AG04450 (cell line): ENCODE measurements at regions not wholly inside any gene's neighbourhood (a gene's known extent, or its start where the extent isn't known, plus 50 kb on each side); places are given as distances from the start of the nearest gene placed in this dataset.

Experiments used
- CTCF ChIA-PET: fragments of 300-600, 350-600 bp; formaldehyde crosslinking; extraction: SDS; loops from one replicate; lab custom pipeline; 2022; ENCODE audit warnings: antibody characterized with exemption, inconsistent platforms; lab: Charles Lee
- POLR2A ChIA-PET: fragments of 350-600 bp; formaldehyde crosslinking; extraction: SDS; loops from one replicate; lab custom pipeline; 2021; ENCODE audit warnings: antibody characterized with exemption, inconsistent platforms; lab: Yijun Ruan, JAX
- DNase-seq: peaks from one replicate; pipeline ENCODE4 v3.0.0-alpha.2; 2011; ENCODE audit warnings: low read depth, low spot score
- H3K27ac ChIP-seq: one replicate; pipeline ENCODE4 v1.5.1; 2012; ENCODE audit warnings: low read depth, low read length, control low read depth
- H3K27me3 ChIP-seq: one replicate; pipeline ENCODE4 v1.6.0; 2012; ENCODE audit warnings: low read length; ENCODE audit not compliant: control insufficient read depth, insufficient read depth
- H3K4me3 ChIP-seq: 2 replicates; pipeline ENCODE4 v1.5.1; 2011; ENCODE audit warnings: mild to moderate bottlenecking, low read depth, low read length, control low read depth
- H3K9me3 ChIP-seq: 2 replicates; pipeline ENCODE4 v1.5.1; 2012; ENCODE audit warnings: low read length; ENCODE audit not compliant: control insufficient read depth, insufficient read depth
- TF ChIP-seq, protein P1 (sequence below): IDR thresholded peaks from 2 replicates; pipeline ENCODE4 v1.5.1; 2011; ENCODE audit warnings: low read depth, low read length, control low read depth, inconsistent platforms

DNA sequence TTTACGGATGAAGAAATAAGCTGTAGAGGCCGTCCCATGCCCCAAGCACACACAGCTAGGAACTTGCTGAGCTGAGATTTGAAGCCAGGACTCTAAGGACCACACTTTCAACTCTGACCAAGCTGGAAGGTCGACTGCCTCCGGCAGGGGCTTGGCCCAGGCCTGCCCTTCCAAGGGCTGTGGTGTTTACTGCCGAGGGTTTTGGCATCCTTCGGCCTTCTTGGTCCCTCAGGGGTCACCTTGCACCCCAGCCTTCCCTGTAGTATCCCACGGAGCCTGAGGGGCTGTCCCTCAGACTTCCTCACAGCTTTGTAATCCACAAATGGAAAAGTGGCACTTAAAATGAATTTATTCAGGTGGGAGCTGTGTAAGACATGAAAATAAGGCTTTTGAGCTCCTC is 83.7 kb upstream of the SPRY4 start:
- ChIA-PET POLR2A (interaction anchor here (0.6 kb wide), 1 partner anchor 65 kb away, joined by 7 read pairs; no protein-coding TSS in a partner anchor), CTCF (no interaction called here)
- Histone ChIP-seq H3K27ac (no peak overlapping the region), H3K4me3 (no peak overlapping the region), H3K9me3 (no peaks in the 10 kb centered on the region; the same call in 1 of the 2 replicates), H3K27me3 (no peaks in the 10 kb centered on the region)
- TF ChIP-seq, protein P1, sequence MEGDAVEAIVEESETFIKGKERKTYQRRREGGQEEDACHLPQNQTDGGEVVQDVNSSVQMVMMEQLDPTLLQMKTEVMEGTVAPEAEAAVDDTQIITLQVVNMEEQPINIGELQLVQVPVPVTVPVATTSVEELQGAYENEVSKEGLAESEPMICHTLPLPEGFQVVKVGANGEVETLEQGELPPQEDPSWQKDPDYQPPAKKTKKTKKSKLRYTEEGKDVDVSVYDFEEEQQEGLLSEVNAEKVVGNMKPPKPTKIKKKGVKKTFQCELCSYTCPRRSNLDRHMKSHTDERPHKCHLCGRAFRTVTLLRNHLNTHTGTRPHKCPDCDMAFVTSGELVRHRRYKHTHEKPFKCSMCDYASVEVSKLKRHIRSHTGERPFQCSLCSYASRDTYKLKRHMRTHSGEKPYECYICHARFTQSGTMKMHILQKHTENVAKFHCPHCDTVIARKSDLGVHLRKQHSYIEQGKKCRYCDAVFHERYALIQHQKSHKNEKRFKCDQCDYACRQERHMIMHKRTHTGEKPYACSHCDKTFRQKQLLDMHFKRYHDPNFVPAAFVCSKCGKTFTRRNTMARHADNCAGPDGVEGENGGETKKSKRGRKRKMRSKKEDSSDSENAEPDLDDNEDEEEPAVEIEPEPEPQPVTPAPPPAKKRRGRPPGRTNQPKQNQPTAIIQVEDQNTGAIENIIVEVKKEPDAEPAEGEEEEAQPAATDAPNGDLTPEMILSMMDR, result no peak
- DNase-seq, result no peak

DNA sequence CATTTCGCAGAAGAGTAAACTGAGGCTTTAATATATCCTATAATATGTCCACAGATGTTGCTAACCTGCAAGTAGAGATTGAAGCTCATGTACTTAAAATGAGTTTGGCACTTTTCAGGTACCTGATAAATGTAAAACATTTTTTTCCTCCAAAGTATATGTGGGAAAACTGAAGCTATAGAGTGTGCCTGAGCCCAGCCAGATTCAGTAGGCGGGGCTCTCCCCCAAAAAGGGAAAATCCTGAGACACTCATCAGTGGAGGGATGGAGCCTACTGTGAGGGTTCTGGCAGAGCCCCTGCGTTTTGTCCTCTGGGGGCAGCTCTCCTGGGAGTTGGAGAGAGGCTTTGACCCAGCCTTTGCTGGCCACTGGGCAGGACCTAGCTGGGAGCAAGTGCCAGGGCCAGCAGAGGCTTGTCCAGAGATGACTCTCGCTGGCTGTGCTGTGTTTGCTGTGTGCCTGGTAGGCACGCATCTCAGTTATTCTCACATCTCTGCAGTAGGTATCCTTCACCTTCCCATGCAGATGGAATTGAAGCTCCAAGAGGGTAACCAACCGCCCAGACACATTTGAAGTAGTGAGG is 81.1 kb upstream of the SPRY4 start:
- no peaks in the 10 kb centered on the region; the same call in 1 of the 2 replicates for H3K9me3 ChIP-seq
- TF ChIP-seq, protein P1, result no peak
- CTCF ChIA-PET, result no interaction called here
- no peak overlapping the region for H3K4me3 ChIP-seq
- no peaks in the 10 kb centered on the region for H3K27me3 ChIP-seq
- no peak overlapping the region for H3K27ac ChIP-seq
- no peak for DNase-seq
- POLR2A ChIA-PET, result no interaction called here

DNA sequence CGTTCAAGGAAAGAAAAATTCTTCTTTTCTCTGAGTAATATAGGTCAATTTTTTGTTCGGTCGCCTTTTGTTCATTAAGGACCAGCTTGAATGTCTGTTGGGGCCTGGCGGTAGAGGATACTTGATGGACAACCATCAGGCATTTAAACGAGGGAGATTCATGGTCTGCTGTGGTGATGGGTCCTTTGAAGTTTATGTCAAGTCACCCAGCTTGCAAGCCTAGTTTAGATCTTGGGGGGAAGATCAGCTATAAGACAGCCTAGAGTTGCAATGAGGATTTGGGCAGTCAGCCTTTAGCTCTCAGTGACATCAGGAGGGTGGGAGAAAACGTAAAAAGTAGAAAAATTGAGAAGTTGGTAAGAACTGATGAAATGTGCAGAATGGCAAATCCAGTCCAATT is 80.2 kb upstream of the SPRY4 start:
- ChIA-PET CTCF (no interaction called here), POLR2A (no interaction called here)
- TF ChIP-seq, protein P1, result no peak
- no peaks in the 10 kb centered on the region for H3K27me3 ChIP-seq
- DNase-seq, result no peak
- no peak overlapping the region for H3K4me3 ChIP-seq
- H3K9me3 ChIP-seq, result no peaks in the 10 kb centered on the region; the same call in 1 of the 2 replicates
- no peak overlapping the region for H3K27ac ChIP-seq

DNA sequence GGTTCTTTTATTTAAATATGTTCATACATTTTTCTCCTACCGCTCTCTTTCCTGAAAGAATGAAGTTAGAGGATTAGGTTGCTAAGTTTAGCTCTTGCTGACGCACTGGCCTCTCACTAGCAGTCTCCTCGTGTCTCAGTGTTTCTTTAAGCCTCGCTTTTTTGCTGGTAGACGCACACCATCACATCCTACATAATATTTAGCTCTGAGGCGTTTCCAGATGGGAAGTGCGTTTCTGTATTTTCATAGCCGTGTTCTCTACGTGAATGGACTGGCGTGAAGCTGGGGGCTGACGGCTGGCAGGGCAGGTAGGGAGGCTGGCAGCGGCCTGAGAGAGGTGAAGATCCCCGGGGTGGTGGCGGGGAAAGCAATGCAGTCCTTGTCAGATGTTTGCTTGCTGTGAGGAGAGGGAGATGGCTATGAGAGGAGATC is 79.2 kb upstream of the SPRY4 start:
- TF ChIP-seq, protein P1, result no peak
- no peak for DNase-seq
- no peaks in the 10 kb centered on the region for H3K27me3 ChIP-seq
- peak overlapping the region; percentile 22 for H3K27ac ChIP-seq
- ChIA-PET POLR2A (no interaction called here), CTCF (no interaction called here)
- H3K9me3 ChIP-seq, result no peaks in the 10 kb centered on the region
- H3K4me3 ChIP-seq, result no peak overlapping the region

DNA sequence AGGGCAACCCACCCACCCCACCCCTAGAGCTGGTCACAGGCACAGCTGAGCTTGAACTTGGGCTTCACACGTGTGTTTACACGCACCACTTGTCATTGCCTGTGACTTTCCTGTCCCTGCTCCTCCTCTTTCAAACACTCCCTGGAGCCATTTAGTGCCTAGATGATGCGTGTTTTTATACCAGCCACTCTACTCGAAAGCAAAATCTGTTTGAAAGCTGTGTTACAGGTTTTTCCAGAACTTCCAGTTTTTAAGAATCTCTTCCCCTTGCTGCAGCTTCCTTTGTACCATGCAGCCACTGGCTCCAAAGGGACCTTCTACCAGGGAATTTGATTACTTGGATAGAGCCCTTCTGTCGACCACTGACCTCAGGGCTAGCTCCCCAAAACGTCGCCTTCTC is 78.8 kb upstream of the SPRY4 start:
- CTCF ChIA-PET, result no interaction called here
- TF ChIP-seq, protein P1, result no peak
- H3K27ac ChIP-seq, result no peak overlapping the region
- no peak overlapping the region for H3K4me3 ChIP-seq
- no peaks in the 10 kb centered on the region for H3K27me3 ChIP-seq
- POLR2A ChIA-PET, result no interaction called here
- DNase-seq, result no peak
- no peaks in the 10 kb centered on the region for H3K9me3 ChIP-seq
